Spleen (tissue), 7 donors: ENCODE measurements at regions not wholly inside any gene's neighbourhood (a gene's known extent, or its start where the extent isn't known, plus 50 kb on each side); places are given as distances from the start of the nearest gene placed in this dataset.

Experiments
- POLR2A ChIP-seq, 3 donors: fragments of 450-650 bp; IDR thresholded peaks; one replicate each; pipeline ENCODE4 v1.5.1; 2017; ENCODE audit warnings: antibody characterized with exemption in 3 of 3, mild to moderate bottlenecking in 1 of 3
- POLR2AphosphoS5 ChIP-seq, 3 donors: sonication (generic); formaldehyde crosslinking; IDR thresholded peaks; one replicate each; pipeline ENCODE4 v1.5.1; 2017; ENCODE audit warnings: antibody characterized with exemption in 3 of 3
- TF ChIP-seq, protein P1 (sequence below), 11 experiments: fragments of 200-600 bp in 7 of 11; fragments of 450-650 bp in 4 of 11; sonication (generic) in 4 of 11; IDR thresholded peaks in 8 of 11; conservative IDR thresholded peaks in 3 of 11; 1 replicate in 7 of 11; 2 replicates in 4 of 11; pipeline versions ENCODE4 v1.4.0 to v1.8.0; 2016 to 2021; ENCODE audit warnings: antibody characterized with exemption in 11 of 11, inconsistent platforms in 4 of 11, mild to moderate bottlenecking in 1 of 11
- donor health status: DM: no; HTN: no; CAD: no; lungs with moderate emphysema.
- donor health status: DM: no; HTN: no; CAD: no.
- donor health status: DM: no; HTN: no; CAD: no.

GRCh38 chr6:112846681-112847080, 499.6 kb downstream of the RFPL4B start:
- no peak for TF ChIP-seq POLR2A (IDR thresholded peaks at IDR 0.05)
- TF ChIP-seq, protein P1, sequence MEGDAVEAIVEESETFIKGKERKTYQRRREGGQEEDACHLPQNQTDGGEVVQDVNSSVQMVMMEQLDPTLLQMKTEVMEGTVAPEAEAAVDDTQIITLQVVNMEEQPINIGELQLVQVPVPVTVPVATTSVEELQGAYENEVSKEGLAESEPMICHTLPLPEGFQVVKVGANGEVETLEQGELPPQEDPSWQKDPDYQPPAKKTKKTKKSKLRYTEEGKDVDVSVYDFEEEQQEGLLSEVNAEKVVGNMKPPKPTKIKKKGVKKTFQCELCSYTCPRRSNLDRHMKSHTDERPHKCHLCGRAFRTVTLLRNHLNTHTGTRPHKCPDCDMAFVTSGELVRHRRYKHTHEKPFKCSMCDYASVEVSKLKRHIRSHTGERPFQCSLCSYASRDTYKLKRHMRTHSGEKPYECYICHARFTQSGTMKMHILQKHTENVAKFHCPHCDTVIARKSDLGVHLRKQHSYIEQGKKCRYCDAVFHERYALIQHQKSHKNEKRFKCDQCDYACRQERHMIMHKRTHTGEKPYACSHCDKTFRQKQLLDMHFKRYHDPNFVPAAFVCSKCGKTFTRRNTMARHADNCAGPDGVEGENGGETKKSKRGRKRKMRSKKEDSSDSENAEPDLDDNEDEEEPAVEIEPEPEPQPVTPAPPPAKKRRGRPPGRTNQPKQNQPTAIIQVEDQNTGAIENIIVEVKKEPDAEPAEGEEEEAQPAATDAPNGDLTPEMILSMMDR (IDR thresholded peaks at IDR 0.05 in 8 of 11, conservative IDR thresholded peaks at IDR 0.05 in 3 of 11) = no peak
- TF ChIP-seq POLR2AphosphoS5 (IDR thresholded peaks at IDR 0.05) = no peak
